GM10266 (cell line): ENCODE measurements at regions not wholly inside any gene's neighbourhood (a gene's known extent, or its start where the extent isn't known, plus 50 kb on each side); places are given as distances from the start of the nearest gene placed in this dataset.

Experiments
- DNase-seq: peaks from one replicate; pipeline ENCODE4 v3.0.0; 2012; ENCODE audit errors: extremely low spot score
- TF ChIP-seq, protein P1 (sequence below): IDR thresholded peaks from 2 replicates; pipeline ENCODE4 v1.5.1; 2012; ENCODE audit warnings: mild to moderate bottlenecking, low read depth; ENCODE audit not compliant: control insufficient read depth, insufficient read depth; ENCODE audit errors: missing control alignments

GRCh38 chr5:61907995-61908394, 398.0 kb upstream of the KIF2A start:
- TF ChIP-seq, protein P1, sequence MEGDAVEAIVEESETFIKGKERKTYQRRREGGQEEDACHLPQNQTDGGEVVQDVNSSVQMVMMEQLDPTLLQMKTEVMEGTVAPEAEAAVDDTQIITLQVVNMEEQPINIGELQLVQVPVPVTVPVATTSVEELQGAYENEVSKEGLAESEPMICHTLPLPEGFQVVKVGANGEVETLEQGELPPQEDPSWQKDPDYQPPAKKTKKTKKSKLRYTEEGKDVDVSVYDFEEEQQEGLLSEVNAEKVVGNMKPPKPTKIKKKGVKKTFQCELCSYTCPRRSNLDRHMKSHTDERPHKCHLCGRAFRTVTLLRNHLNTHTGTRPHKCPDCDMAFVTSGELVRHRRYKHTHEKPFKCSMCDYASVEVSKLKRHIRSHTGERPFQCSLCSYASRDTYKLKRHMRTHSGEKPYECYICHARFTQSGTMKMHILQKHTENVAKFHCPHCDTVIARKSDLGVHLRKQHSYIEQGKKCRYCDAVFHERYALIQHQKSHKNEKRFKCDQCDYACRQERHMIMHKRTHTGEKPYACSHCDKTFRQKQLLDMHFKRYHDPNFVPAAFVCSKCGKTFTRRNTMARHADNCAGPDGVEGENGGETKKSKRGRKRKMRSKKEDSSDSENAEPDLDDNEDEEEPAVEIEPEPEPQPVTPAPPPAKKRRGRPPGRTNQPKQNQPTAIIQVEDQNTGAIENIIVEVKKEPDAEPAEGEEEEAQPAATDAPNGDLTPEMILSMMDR, result no peak
- no peak for DNase-seq

DNA sequence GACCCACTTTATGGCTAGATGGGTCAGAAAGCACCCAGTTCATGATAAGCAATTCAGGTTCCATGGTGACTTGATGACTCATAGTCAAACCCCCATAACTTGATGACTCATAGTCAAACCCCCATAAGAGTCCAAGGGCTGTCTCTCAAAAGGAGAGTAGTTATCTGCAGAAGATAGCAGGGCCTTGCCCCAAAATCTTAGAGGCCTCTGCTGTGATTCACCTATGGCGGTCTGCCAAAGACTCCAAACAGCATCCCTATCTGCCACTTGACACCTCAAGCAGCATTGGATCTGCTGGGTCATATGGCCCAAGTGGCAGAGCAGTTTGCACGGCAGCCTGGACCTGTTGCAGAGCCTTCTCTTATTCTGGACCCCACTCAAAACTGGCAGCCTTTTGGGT, 395.2 kb upstream of the KIF2A start:
- TF ChIP-seq, protein P1, result no peak

GRCh38 chr5:61912559-61912958, 393.4 kb upstream of the KIF2A start:
- DNase-seq, result no peak
- TF ChIP-seq, protein P1, result no peak

More for the DNA sequence above, 395.2 kb upstream of the KIF2A start:
- DNase-seq, result no peak

GRCh38 chr5:61915646-61916045, 390.4 kb upstream of the KIF2A start:
- TF ChIP-seq, protein P1, result no peak

DNA sequence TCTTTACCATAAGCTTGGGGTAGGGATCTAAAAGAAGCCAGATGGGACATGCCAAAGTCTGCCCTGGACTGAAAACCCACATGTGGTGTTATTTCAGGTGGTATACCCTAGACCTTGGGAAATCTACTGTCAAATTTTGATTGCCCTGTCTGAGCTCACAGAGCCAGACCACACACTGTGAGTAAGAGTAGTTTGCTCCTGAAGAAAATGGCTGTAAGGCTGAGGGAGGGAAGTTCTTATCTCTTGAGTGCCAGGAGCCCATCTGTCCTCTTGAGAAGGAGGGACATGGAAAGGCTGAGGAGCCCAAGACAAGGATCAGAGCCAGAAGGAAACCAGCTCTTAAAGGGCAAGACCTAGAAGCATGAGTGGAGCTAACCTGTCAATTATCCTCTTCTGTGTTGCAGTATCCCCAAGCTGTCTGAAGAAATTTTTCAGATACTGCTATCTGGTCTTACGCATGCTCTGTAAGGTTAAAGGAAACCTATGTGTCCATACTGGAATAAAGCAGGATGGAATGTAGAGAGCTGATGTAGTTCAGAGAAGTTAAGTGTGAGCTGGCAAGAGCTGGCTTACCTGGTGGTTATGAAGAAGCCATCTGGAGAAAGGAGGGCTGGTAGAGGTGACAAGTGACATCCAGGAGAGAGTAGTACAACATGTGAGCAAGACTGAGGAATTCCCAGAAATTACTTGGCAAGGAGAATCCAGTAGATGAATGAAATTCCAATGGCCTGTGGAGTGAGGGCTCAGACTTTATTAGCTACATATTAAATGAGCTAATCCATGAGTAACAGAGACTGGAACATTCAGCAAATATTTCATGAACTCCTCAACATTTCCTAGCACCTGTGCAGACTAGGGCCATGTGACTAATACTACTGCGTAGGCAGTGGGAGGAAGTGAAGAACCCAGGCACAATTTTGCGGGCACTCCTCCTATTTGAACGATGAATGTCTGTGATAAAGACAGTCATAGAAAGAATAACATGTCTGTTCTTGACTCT, 389.1 kb upstream of the KIF2A start:
- no peak for DNase-seq
- TF ChIP-seq, protein P1, result no peak

More at GRCh38 chr5:61915646-61916045, 390.4 kb upstream of the KIF2A start:
- no peak for DNase-seq

DNA sequence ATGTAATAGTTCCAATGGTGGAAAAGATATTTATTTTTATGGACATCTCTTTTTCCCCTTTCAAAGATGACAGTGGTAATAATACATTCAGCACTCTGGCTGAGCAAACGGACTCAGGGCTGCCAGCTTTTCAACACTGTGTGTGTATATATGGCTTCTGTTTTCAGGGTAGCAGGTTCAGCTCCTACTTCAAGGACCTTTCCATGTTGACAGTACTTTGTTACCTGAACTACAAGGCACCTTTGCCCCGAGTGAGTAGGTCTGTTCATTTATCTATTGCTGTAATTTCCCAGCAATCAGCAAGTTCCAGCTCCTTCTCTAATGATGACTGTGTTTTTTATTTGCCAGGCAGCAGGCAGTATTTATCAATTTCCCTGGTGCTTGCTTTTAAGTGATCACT, 387.4 kb upstream of the KIF2A start:
- TF ChIP-seq, protein P1, result no peak
- no peak for DNase-seq

DNA sequence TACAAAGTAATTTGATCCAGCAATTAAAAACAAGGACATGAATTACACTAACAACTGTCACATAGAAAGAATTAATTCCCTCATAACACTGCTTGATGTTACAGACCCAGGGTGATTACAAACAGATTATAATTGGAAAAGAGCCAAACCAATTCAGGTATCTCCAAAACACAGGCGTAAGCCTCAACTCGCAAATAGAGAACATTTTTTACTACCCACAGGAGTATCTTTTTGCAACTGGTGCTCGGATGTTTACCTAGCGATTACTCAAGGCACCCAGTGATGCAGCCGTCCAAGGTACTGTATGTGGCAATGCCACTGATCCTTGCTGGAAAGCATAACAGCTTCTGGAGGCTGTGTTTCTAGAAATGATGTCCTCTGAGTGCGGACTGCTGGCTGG, 386.1 kb upstream of the KIF2A start:
- DNase-seq, result no peak
- TF ChIP-seq, protein P1, result no peak
